Dermis microvascular lymphatic vessel endothelial cell (primary cell): ENCODE measurements at regions not wholly inside any gene's neighbourhood (a gene's known extent, or its start where the extent isn't known, plus 50 kb on each side); places are given as distances from the start of the nearest gene placed in this dataset.

ENCODE experiments used
- DNase-seq, 2 donors: peaks; one replicate each; pipeline versions ENCODE4 v3.0.0 to v3.0.0-alpha.2; 2010; ENCODE audit warnings: low read depth in 2 of 2

- no peak for DNase-seq
Measured at GRCh38 chr15:97085731-97086130, 755.2 kb downstream of the NR2F2 start.

- DNase-seq: no peak
Measured at GRCh38 chr15:97087006-97087741, 756.7 kb downstream of the NR2F2 start.

- DNase-seq: no peak
Measured at GRCh38 chr15:97091093-97091492, 760.6 kb downstream of the NR2F2 start.

GRCh38 chr15:97092656-97093055 is 762.2 kb downstream of the NR2F2 start:
- DNase-seq: no peak

GRCh38 chr15:97096303-97096835 is 765.9 kb downstream of the NR2F2 start:
- no peak for DNase-seq

- DNase-seq: no peak
Measured at GRCh38 chr15:97099040-97099439, 768.5 kb downstream of the NR2F2 start.

- no peak for DNase-seq
Measured at GRCh38 chr15:97101572-97101971, 771.1 kb downstream of the NR2F2 start.

GRCh38 chr15:97114900-97115760 is 784.6 kb downstream of the NR2F2 start:
- no peak for DNase-seq

- DNase-seq: no peak
Measured at GRCh38 chr15:97115761-97116070, 785.2 kb downstream of the NR2F2 start.

GRCh38 chr15:97124790-97125189 is 794.3 kb downstream of the NR2F2 start:
- no peak for DNase-seq

- no peak for DNase-seq
Measured at GRCh38 chr15:97126553-97127233, 796.2 kb downstream of the NR2F2 start.

- no peak for DNase-seq
Measured at GRCh38 chr15:97129674-97130073, 799.2 kb downstream of the NR2F2 start.

GRCh38 chr15:97140216-97140615 is 809.7 kb downstream of the NR2F2 start:
- DNase-seq: no peak

GRCh38 chr15:97141360-97141759 is 810.9 kb downstream of the NR2F2 start:
- no peak for DNase-seq

GRCh38 chr15:97141871-97142270 is 811.4 kb downstream of the NR2F2 start:
- DNase-seq: no peak

- DNase-seq: no peak
Measured at GRCh38 chr15:97143592-97144376, 813.3 kb downstream of the NR2F2 start.

- DNase-seq: no peak
Measured at GRCh38 chr15:97144377-97144711, 813.8 kb downstream of the NR2F2 start.

- DNase-seq: no peak
Measured at GRCh38 chr15:97146929-97147870, 813.3 kb upstream of the ARRDC4 start.

GRCh38 chr15:97153356-97153965 is 807.0 kb upstream of the ARRDC4 start:
- no peak for DNase-seq

- DNase-seq: no peak
Measured at GRCh38 chr15:97156739-97157265, 803.7 kb upstream of the ARRDC4 start.
